GM19455 (cell line): ENCODE measurements at regions not wholly inside any gene's neighbourhood (a gene's known extent, or its start where the extent isn't known, plus 50 kb on each side); places are given as distances from the start of the nearest gene placed in this dataset.

Experiments
- ATAC-seq: cut with Tn5 transposase; IDR thresholded peaks from one replicate; pipeline ENCODE4 v1.9.1; 2021; ENCODE audit not compliant: unreplicated experiment

- no peak for ATAC-seq
These were observed 130.1 kb downstream of the C9orf50 start for GRCh38 chr9:129490583-129491486.

GRCh38 chr9:129489838-129490582 lies 130.9 kb downstream of the C9orf50 start:
- ATAC-seq: no peak

- ATAC-seq: no peak
These were observed 133.0 kb downstream of the C9orf50 start for GRCh38 chr9:129487658-129488483.

GRCh38 chr9:129486756-129487657 lies 133.9 kb downstream of the C9orf50 start:
- ATAC-seq: no peak

- no peak for ATAC-seq
These were observed 135.6 kb downstream of the C9orf50 start for GRCh38 chr9:129485145-129485774.

- ATAC-seq: no peak
These were observed 136.4 kb downstream of the C9orf50 start for GRCh38 chr9:129484352-129485000.

- ATAC-seq: no peak
These were observed 137.2 kb downstream of the C9orf50 start for GRCh38 chr9:129483415-129484351.

- ATAC-seq: no peak
These were observed 138.1 kb downstream of the C9orf50 start for GRCh38 chr9:129482521-129483414.

GRCh38 chr9:129481810-129482511 lies 138.9 kb downstream of the C9orf50 start:
- ATAC-seq: no peak

GRCh38 chr9:129481424-129481809 lies 139.5 kb downstream of the C9orf50 start:
- no peak for ATAC-seq

GRCh38 chr9:129480745-129481144 lies 140.2 kb downstream of the C9orf50 start:
- ATAC-seq: no peak

- ATAC-seq: no peak
These were observed 140.7 kb downstream of the C9orf50 start for GRCh38 chr9:129480227-129480626.

- ATAC-seq: no peak
These were observed 141.3 kb downstream of the C9orf50 start for GRCh38 chr9:129479631-129480011.

- ATAC-seq: no peak
These were observed 141.8 kb downstream of the C9orf50 start for GRCh38 chr9:129478961-129479630.

GRCh38 chr9:129478461-129478860 lies 142.4 kb downstream of the C9orf50 start:
- ATAC-seq: no peak
